WTC11 (cell line): ENCODE measurements at regions not wholly inside any gene's neighbourhood (a gene's known extent, or its start where the extent isn't known, plus 50 kb on each side); places are given as distances from the start of the nearest gene placed in this dataset.

Experiments
- ATAC-seq: fragments of 200-7000 bp; cut with Tn5 transposase; 2 replicates; pipeline ENCODE4 v1.10.0; 2021; ENCODE audit warnings: mild to moderate bottlenecking, moderate library complexity
- CTCF ChIA-PET: fragments of 300-600 bp; sonication (Branson Sonifier 250); formaldehyde crosslinking; loops from one replicate; lab custom pipeline; 2021; ENCODE audit warnings: antibody characterized with exemption; lab: Charles Lee
- POLR2A ChIA-PET: fragments of 350-600 bp; sonication (Branson Sonifier 250); formaldehyde crosslinking; loops from one replicate; lab custom pipeline; 2021; ENCODE audit warnings: antibody characterized with exemption; lab: Charles Lee
- DNase-seq: peaks from one replicate; pipeline ENCODE4 v3.0.0; 2021; ENCODE audit warnings: low spot score
- H3K27ac Mint-ChIP-seq: 2 replicates; pipeline ENCODE4 v1.8.0; 2021; ENCODE audit warnings: mixed read lengths
- H3K27me3 Mint-ChIP-seq: 2 replicates; pipeline ENCODE4 v1.8.0; 2021; ENCODE audit warnings: low read depth, mild to moderate bottlenecking, moderate library complexity, mixed read lengths
- H3K36me3 Mint-ChIP-seq: 2 replicates; pipeline ENCODE4 v1.8.0; 2021; ENCODE audit warnings: mixed read lengths
- H3K4me1 Mint-ChIP-seq: 2 replicates; pipeline ENCODE4 v1.8.0; 2022; ENCODE audit warnings: mixed read lengths
- H3K4me3 Mint-ChIP-seq: 2 replicates; pipeline ENCODE4 v1.8.0; 2021; ENCODE audit warnings: mild to moderate bottlenecking, moderate library complexity, mixed read lengths
- H3K9me3 Mint-ChIP-seq: 2 replicates; pipeline ENCODE4 v1.8.0; 2021; ENCODE audit warnings: mixed read lengths
- ATF2 ChIP-seq: sonication (generic); formaldehyde crosslinking; IDR thresholded peaks from 2 replicates; pipeline ENCODE4 v1.8.1; 2022; ENCODE audit warnings: low read depth, missing genetic modification reagents, borderline replicate concordance
- ATF6 ChIP-seq: sonication (generic); formaldehyde crosslinking; IDR thresholded peaks from 2 replicates; pipeline ENCODE4 v1.8.1; 2023; ENCODE audit warnings: mild to moderate bottlenecking, missing genetic modification reagents
- CREM ChIP-seq: sonication (generic); formaldehyde crosslinking; IDR thresholded peaks from 2 replicates; pipeline ENCODE4 v1.8.1; 2022; ENCODE audit warnings: mild to moderate bottlenecking, missing genetic modification reagents, moderate library complexity
- ELF4 ChIP-seq: sonication (generic); formaldehyde crosslinking; IDR thresholded peaks from 2 replicates; pipeline ENCODE4 v1.8.1; 2022; ENCODE audit warnings: low read depth, mild to moderate bottlenecking, moderate library complexity, missing genetic modification reagents
- EMX1 ChIP-seq: fragments of 250-450 bp; sonication (Bioruptor Pico); IDR thresholded peaks from 2 replicates; pipeline ENCODE4 v1.8.0; 2021; ENCODE audit warnings: mild to moderate bottlenecking
- FOXJ3 ChIP-seq: sonication (generic); formaldehyde crosslinking; IDR thresholded peaks from 2 replicates; pipeline ENCODE4 v1.9.0; 2021; ENCODE audit warnings: missing genetic modification reagents, mild to moderate bottlenecking, borderline replicate concordance
- FOXK1 ChIP-seq: sonication (generic); formaldehyde crosslinking; IDR thresholded peaks from 2 replicates; pipeline ENCODE4 v1.8.0; 2022; ENCODE audit warnings: mild to moderate bottlenecking, moderate library complexity, missing genetic modification reagents
- GTF2I ChIP-seq: fragments of 250-450 bp; sonication (Bioruptor Pico); conservative IDR thresholded peaks from 2 replicates; pipeline ENCODE4 v1.4.0; 2021; ENCODE audit warnings: mild to moderate bottlenecking
- HMGA2 ChIP-seq: fragments of 250-450 bp; sonication (Bioruptor Pico); IDR thresholded peaks from 2 replicates; pipeline ENCODE4 v1.4.0; 2021; ENCODE audit warnings: mild to moderate bottlenecking, moderate library complexity
- IRF2 ChIP-seq: sonication (generic); formaldehyde crosslinking; IDR thresholded peaks from 2 replicates; pipeline ENCODE4 v1.8.0; 2022; ENCODE audit warnings: low read depth, missing genetic modification reagents, borderline replicate concordance
- JAZF1 ChIP-seq: fragments of 250-450 bp; sonication (Bioruptor Pico); IDR thresholded peaks from 2 replicates; pipeline ENCODE4 v1.9.0; 2021; ENCODE audit warnings: moderate library complexity, mild to moderate bottlenecking, inconsistent platforms
- JUN ChIP-seq: sonication (generic); formaldehyde crosslinking; IDR thresholded peaks from 2 replicates; pipeline ENCODE4 v1.8.0; 2023; ENCODE audit warnings: mild to moderate bottlenecking, missing genetic modification reagents
- MAX ChIP-seq: sonication (generic); formaldehyde crosslinking; IDR thresholded peaks from 2 replicates; pipeline ENCODE4 v1.8.0; 2022; ENCODE audit warnings: mild to moderate bottlenecking, missing genetic modification reagents
- NFATC4 ChIP-seq: fragments of 250-450 bp; sonication (Bioruptor Pico); IDR thresholded peaks from 2 replicates; pipeline ENCODE4 v1.9.0; 2021; ENCODE audit warnings: mild to moderate bottlenecking
- NFYB ChIP-seq: sonication (generic); formaldehyde crosslinking; conservative IDR thresholded peaks from 2 replicates; pipeline ENCODE4 v1.8.0; 2022; ENCODE audit warnings: low read depth, missing genetic modification reagents
- NR2C2 ChIP-seq: sonication (generic); formaldehyde crosslinking; IDR thresholded peaks from 2 replicates; pipeline ENCODE4 v1.8.0; 2022; ENCODE audit warnings: mild to moderate bottlenecking, missing genetic modification reagents
- NR3C1 ChIP-seq: sonication (generic); formaldehyde crosslinking; conservative IDR thresholded peaks from 2 replicates; pipeline ENCODE4 v1.8.1; 2023; ENCODE audit warnings: low read depth, mild to moderate bottlenecking, missing genetic modification reagents
- PRRX2 ChIP-seq: fragments of 250-450 bp; sonication (Bioruptor Pico); IDR thresholded peaks from 2 replicates; pipeline ENCODE4 v1.8.0; 2021; ENCODE audit warnings: mild to moderate bottlenecking
- RORB ChIP-seq: fragments of 250-450 bp; sonication (Bioruptor Pico); IDR thresholded peaks from 2 replicates; pipeline ENCODE4 v1.9.0; 2021; ENCODE audit warnings: mild to moderate bottlenecking
- SMAD4 ChIP-seq: sonication (generic); formaldehyde crosslinking; IDR thresholded peaks from 2 replicates; pipeline ENCODE4 v1.8.0; 2022; ENCODE audit warnings: mild to moderate bottlenecking, missing genetic modification reagents
- SOX15 ChIP-seq: fragments of 250-450 bp; sonication (Bioruptor Pico); IDR thresholded peaks from 2 replicates; pipeline ENCODE4 v1.9.0; 2021; ENCODE audit warnings: mild to moderate bottlenecking
- TCF7 ChIP-seq: sonication (generic); formaldehyde crosslinking; IDR thresholded peaks from 2 replicates; pipeline ENCODE4 v1.8.0; 2022; ENCODE audit warnings: mild to moderate bottlenecking, low read depth, missing genetic modification reagents, moderate library complexity
- USF2 ChIP-seq: sonication (generic); formaldehyde crosslinking; IDR thresholded peaks from 2 replicates; pipeline ENCODE4 v1.8.1; 2023; ENCODE audit warnings: mild to moderate bottlenecking, missing genetic modification reagents, moderate library complexity
- ZBTB43 ChIP-seq: sonication (generic); formaldehyde crosslinking; IDR thresholded peaks from 2 replicates; pipeline ENCODE4 v1.8.1; 2023; ENCODE audit warnings: mild to moderate bottlenecking, missing genetic modification reagents

- no peak for ATAC-seq
- Mint-ChIP-seq H3K9me3 (no peaks in the 10 kb centered on the region), H3K36me3 (no peaks in the 10 kb centered on the region), H3K4me3 (no peak overlapping the region), H3K4me1 (no peaks in the 10 kb centered on the region), H3K27ac (no peak overlapping the region), H3K27me3 (no peaks in the 10 kb centered on the region)
- CTCF ChIA-PET: interaction anchor here (1.2 kb wide), 1 partner anchor 293 kb away, joined by 4 read pairs; no protein-coding TSS in a partner anchor
- POLR2A ChIA-PET: no interaction called here
- DNase-seq: no peak
- TF ChIP-seq NR3C1 (no peak), JAZF1 (CRISPR knock-in tag) (no peak), ATF6 (CRISPR knock-in tag) (no peak), RORB (CRISPR knock-in tag) (no peak), ZBTB43 (no peak), TCF7 (CRISPR knock-in tag) (no peak), CREM (CRISPR knock-in tag) (no peak), JUN (CRISPR knock-in tag) (no peak), HMGA2 (CRISPR knock-in tag) (no peak), GTF2I (CRISPR knock-in tag) (no peak)
Measured at GRCh38 chr9:135032041-135032835, 55.2 kb upstream of the OLFM1 start.

GRCh38 chr9:135032868-135033460, 54.5 kb upstream of the OLFM1 start:
- H3K4me3 Mint-ChIP-seq: no peak overlapping the region
- no peak for ATAC-seq

GRCh38 chr9:135033487-135033886, 54.0 kb upstream of the OLFM1 start:
- no peaks in the 10 kb centered on the region for H3K9me3 Mint-ChIP-seq
- no peak overlapping the region for H3K4me3 Mint-ChIP-seq
- TF ChIP-seq FOXK1 (CRISPR knock-in tag) (no peak), SOX15 (CRISPR knock-in tag) (no peak), RORB (CRISPR knock-in tag) (no peak), IRF2 (CRISPR knock-in tag) (no peak), NFATC4 (CRISPR knock-in tag) (no peak), PRRX2 (CRISPR knock-in tag) (no peak), NFYB (no peak), ATF2 (no peak), MAX (CRISPR knock-in tag) (no peak), CREM (CRISPR knock-in tag) (no peak), ELF4 (CRISPR knock-in tag) (no peak), NR2C2 (no peak), USF2 (no peak)
- H3K27me3 Mint-ChIP-seq: no peaks in the 10 kb centered on the region
- ChIA-PET POLR2A (no interaction called here), CTCF (no interaction called here)
- no peak for DNase-seq
- H3K36me3 Mint-ChIP-seq: no peaks in the 10 kb centered on the region
- no peaks in the 10 kb centered on the region for H3K4me1 Mint-ChIP-seq
- no peak overlapping the region for H3K27ac Mint-ChIP-seq
- ATAC-seq: no peak

More at GRCh38 chr9:135032868-135033460, 54.5 kb upstream of the OLFM1 start:
- no peak for DNase-seq
- Mint-ChIP-seq H3K9me3 (no peaks in the 10 kb centered on the region), H3K4me1 (no peaks in the 10 kb centered on the region), H3K27me3 (no peaks in the 10 kb centered on the region), H3K27ac (no peak overlapping the region), H3K36me3 (no peaks in the 10 kb centered on the region)
- ChIA-PET POLR2A (no interaction called here), CTCF (interaction anchor here (1.2 kb wide), 1 partner anchor 294 kb away, joined by 4 read pairs; no protein-coding TSS in a partner anchor)
- no peak for TF ChIP-seq SMAD4 (CRISPR knock-in tag)
- no peak for TF ChIP-seq EMX1
- no peak for TF ChIP-seq IRF2 (CRISPR knock-in tag)
- TF ChIP-seq FOXJ3: no peak
- TF ChIP-seq, all 79 proteins: peak for 0
